Mesothelial cell of epicardium (in vitro differentiated cells): ENCODE measurements at regions not wholly inside any gene's neighbourhood (a gene's known extent, or its start where the extent isn't known, plus 50 kb on each side); places are given as distances from the start of the nearest gene placed in this dataset.
"Not testable (repeated sequence)": the region's sequence is repeated elsewhere in the genome, so short reads cannot be mapped to it uniquely, and the experiment has no call there.

ENCODE experiments used
- DNase-seq, 2 experiments: peaks; one replicate each; pipeline ENCODE4 v3.0.0; 2021; ENCODE audit warnings: low spot score in 2 of 2; ENCODE audit not compliant: unreplicated experiment in 2 of 2
- H3K27ac Mint-ChIP-seq: 2 replicates; pipeline ENCODE4 v1.8.0; 2021; ENCODE audit warnings: mixed read lengths
- H3K27me3 Mint-ChIP-seq: 2 replicates; pipeline ENCODE4 v1.8.0; 2021; ENCODE audit warnings: low read depth, mixed read lengths
- H3K36me3 Mint-ChIP-seq: 2 replicates; pipeline ENCODE4 v1.8.0; 2021; ENCODE audit warnings: mixed read lengths
- H3K4me1 Mint-ChIP-seq: 2 replicates; pipeline ENCODE4 v1.8.0; 2021; ENCODE audit warnings: mixed read lengths
- H3K4me3 Mint-ChIP-seq: 2 replicates; pipeline ENCODE4 v1.8.0; 2021; ENCODE audit warnings: mild to moderate bottlenecking, moderate library complexity, mixed read lengths
- H3K9me3 Mint-ChIP-seq: 2 replicates; pipeline ENCODE4 v1.8.0; 2021; ENCODE audit warnings: mixed read lengths
- CTCF ChIP-seq: fragments of 200-600 bp; sonication (generic); IDR thresholded peaks from one replicate; pipeline ENCODE4 v1.5.0; 2021; ENCODE audit warnings: antibody characterized with exemption; ENCODE audit not compliant: unreplicated experiment

- Mint-ChIP-seq H3K4me3 (no peak overlapping the region), H3K36me3 (no peaks in the 10 kb centered on the region), H3K27ac (no peak overlapping the region), H3K27me3 (no peaks in the 10 kb centered on the region), H3K9me3 (peaks cover 68% of the 10 kb centered on the region), H3K4me1 (no peaks in the 10 kb centered on the region)
- DNase-seq: no peak
- TF ChIP-seq CTCF: no peak
These were observed 64.3 kb upstream of the CEACAM21 start for GRCh38 chr19:41511628-41512027.

GRCh38 chr19:41515015-41515652 is 60.8 kb upstream of the CEACAM21 start:
- Mint-ChIP-seq H3K27ac (no peak overlapping the region), H3K9me3 (peaks cover 75% of the 10 kb centered on the region), H3K4me1 (no peaks in the 10 kb centered on the region), H3K36me3 (no peaks in the 10 kb centered on the region), H3K27me3 (no peaks in the 10 kb centered on the region), H3K4me3 (no peak overlapping the region)
- TF ChIP-seq CTCF: no peak
- DNase-seq: no peak

GRCh38 chr19:41516292-41517171 is 59.4 kb upstream of the CEACAM21 start:
- H3K4me3 Mint-ChIP-seq, H3K27me3 Mint-ChIP-seq, DNase-seq, H3K4me1 Mint-ChIP-seq, H3K27ac Mint-ChIP-seq, H3K36me3 Mint-ChIP-seq: not testable (repeated sequence)
- H3K9me3 Mint-ChIP-seq: peaks cover 74% of the 10 kb centered on the region

- H3K9me3 Mint-ChIP-seq: peaks cover 72% of the 10 kb centered on the region
- no peak for TF ChIP-seq CTCF
- no peak for DNase-seq
- no peaks in the 10 kb centered on the region for H3K27me3 Mint-ChIP-seq
- no peaks in the 10 kb centered on the region for H3K36me3 Mint-ChIP-seq
- no peaks in the 10 kb centered on the region for H3K4me1 Mint-ChIP-seq
- H3K27ac Mint-ChIP-seq: no peak overlapping the region
- no peak overlapping the region for H3K4me3 Mint-ChIP-seq
These were observed 57.8 kb upstream of the CEACAM21 start for GRCh38 chr19:41518141-41518540.

- H3K4me3 Mint-ChIP-seq, H3K36me3 Mint-ChIP-seq, H3K4me1 Mint-ChIP-seq, H3K27me3 Mint-ChIP-seq, H3K27ac Mint-ChIP-seq, DNase-seq: not testable (repeated sequence)
- peaks cover 75% of the 10 kb centered on the region for H3K9me3 Mint-ChIP-seq
These were observed 54.6 kb upstream of the CEACAM21 start for GRCh38 chr19:41521138-41521930.

GRCh38 chr19:41521931-41522555 is 53.9 kb upstream of the CEACAM21 start:
- Mint-ChIP-seq H3K36me3 (no peaks in the 10 kb centered on the region), H3K9me3 (peaks cover 73% of the 10 kb centered on the region), H3K4me1 (no peaks in the 10 kb centered on the region), H3K27ac (no peak overlapping the region), H3K4me3 (no peak overlapping the region), H3K27me3 (no peaks in the 10 kb centered on the region)
- DNase-seq: no peak
- no peak for TF ChIP-seq CTCF
